GM23248 (cell line): ENCODE measurements at regions not wholly inside any gene's neighbourhood (a gene's known extent, or its start where the extent isn't known, plus 50 kb on each side); places are given as distances from the start of the nearest gene placed in this dataset.
"Not testable (repeated sequence)": the region's sequence is repeated elsewhere in the genome, so short reads cannot be mapped to it uniquely, and the experiment has no call there.

Experiments
- EZH2 ChIP-seq: fragments of 200-600 bp; sonication (generic); IDR thresholded peaks from 2 replicates; pipeline ENCODE4 v1.6.1; 2018; ENCODE audit warnings: antibody characterized with exemption, mild to moderate bottlenecking; ENCODE audit not compliant: insufficient read depth, poor library complexity, severe bottlenecking
- EZH2phosphoT487 ChIP-seq: fragments of 200-600 bp; sonication (generic); IDR thresholded peaks from 2 replicates; pipeline ENCODE4 v1.6.1; 2018; ENCODE audit warnings: antibody characterized with exemption, moderate library complexity, mild to moderate bottlenecking, low read depth; ENCODE audit not compliant: insufficient read depth

DNA sequence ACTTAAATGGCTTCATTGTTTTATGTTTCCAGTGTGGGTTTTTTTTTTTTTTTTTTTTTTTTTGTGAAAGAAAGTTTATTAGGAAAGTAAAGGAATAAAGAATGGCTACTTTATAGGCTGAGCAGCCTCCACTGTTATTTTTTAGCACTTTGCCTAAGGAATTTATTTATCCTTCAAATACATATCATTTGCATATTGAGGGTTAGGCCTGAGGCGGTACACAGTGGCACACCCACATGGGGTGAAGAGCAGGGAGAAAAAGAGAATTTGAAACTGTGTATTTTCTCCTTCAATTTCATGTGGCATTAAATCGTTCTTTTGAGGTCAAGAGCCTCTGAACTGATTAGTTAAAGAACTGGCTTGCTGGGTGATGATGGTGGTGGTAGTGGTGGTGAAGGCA lies 1977.1 kb downstream of the KHDRBS2 start:
- TF ChIP-seq EZH2, EZH2phosphoT487: not testable (repeated sequence)
